Liver (tissue), 8 donors: ENCODE measurements at regions not wholly inside any gene's neighbourhood (a gene's known extent, or its start where the extent isn't known, plus 50 kb on each side); places are given as distances from the start of the nearest gene placed in this dataset.

Source experiments
- DNase-seq: peaks from one replicate; pipeline ENCODE4 v3.0.0-alpha.2; 2017; ENCODE audit warnings: low spot score
- H3K27ac ChIP-seq, 2 donors: one replicate each; pipeline ENCODE4 v1.7.0; 2013; ENCODE audit warnings: inconsistent platforms in 2 of 2, low read length in 2 of 2, control low read depth in 1 of 2, low read depth in 1 of 2, mild to moderate bottlenecking in 1 of 2
- H3K27me3 ChIP-seq, 4 donors: one replicate each; pipeline versions ENCODE4 v1.6.1 to v1.7.0; 2013; ENCODE audit warnings: low read length in 3 of 4, inconsistent platforms in 1 of 4, mild to moderate bottlenecking in 1 of 4, moderate library complexity in 1 of 4; ENCODE audit not compliant: control insufficient read depth in 4 of 4, insufficient read depth in 4 of 4
- H3K36me3 ChIP-seq, 4 donors: one replicate each; pipeline versions ENCODE4 v1.6.1 to v1.7.0; 2013; ENCODE audit warnings: low read length in 3 of 4, mild to moderate bottlenecking in 3 of 4, low read depth in 1 of 4, moderate library complexity in 1 of 4; ENCODE audit not compliant: control insufficient read depth in 4 of 4, insufficient read depth in 3 of 4
- H3K4me1 ChIP-seq, 4 donors: one replicate each; pipeline versions ENCODE4 v1.6.1 to v1.7.0; 2013; ENCODE audit warnings: low read length in 3 of 4, mild to moderate bottlenecking in 3 of 4, moderate library complexity in 1 of 4; ENCODE audit not compliant: control insufficient read depth in 4 of 4, insufficient read depth in 4 of 4
- H3K4me3 ChIP-seq, 3 donors: one replicate each; pipeline versions ENCODE4 v1.6.1 to v1.7.0; 2013; ENCODE audit warnings: low read length in 3 of 3, control low read depth in 1 of 3, low read depth in 1 of 3, mild to moderate bottlenecking in 1 of 3
- H3K9ac ChIP-seq, 2 donors: one replicate each; pipeline ENCODE4 v1.7.0; 2013; ENCODE audit warnings: low read length in 2 of 2, mild to moderate bottlenecking in 2 of 2, moderate library complexity in 2 of 2, control low read depth in 1 of 2, low read depth in 1 of 2
- H3K9me3 ChIP-seq, 4 donors: one replicate each; pipeline versions ENCODE4 v1.6.1 to v1.7.0; 2013; ENCODE audit warnings: low read length in 3 of 4; ENCODE audit not compliant: control insufficient read depth in 4 of 4
- EGR1 ChIP-seq, 2 donors: IDR thresholded peaks; 2 replicates each; pipeline ENCODE4 v1.6.1; 2016 to 2018; ENCODE audit warnings: antibody characterized with exemption in 2 of 2, low read depth in 2 of 2
- FOXA1 ChIP-seq: IDR thresholded peaks from 2 replicates; pipeline ENCODE4 v1.6.1; 2016; ENCODE audit warnings: antibody characterized with exemption
- FOXA2 ChIP-seq: IDR thresholded peaks from 2 replicates; pipeline ENCODE4 v1.6.1; 2016; ENCODE audit warnings: antibody characterized with exemption
- GABPA ChIP-seq, 2 donors: IDR thresholded peaks in 1 of 2; conservative IDR thresholded peaks in 1 of 2; 2 replicates each; pipeline ENCODE4 v1.6.1; 2016; ENCODE audit warnings: antibody characterized with exemption in 2 of 2, mild to moderate bottlenecking in 1 of 2, moderate library complexity in 1 of 2
- HNF4A ChIP-seq, 2 donors: conservative IDR thresholded peaks; 2 replicates each; pipeline ENCODE4 v1.6.1; 2016; ENCODE audit warnings: antibody characterized with exemption in 2 of 2, mild to moderate bottlenecking in 2 of 2
- HNF4G ChIP-seq: IDR thresholded peaks from 2 replicates; pipeline ENCODE4 v1.6.1; 2016; ENCODE audit warnings: antibody characterized with exemption
- JUND ChIP-seq, 2 donors: IDR thresholded peaks; 2 replicates each; pipeline ENCODE4 v1.6.1; 2016; ENCODE audit warnings: antibody characterized with exemption in 2 of 2
- NR2F2 ChIP-seq: IDR thresholded peaks from 2 replicates; pipeline ENCODE4 v1.6.1; 2016; ENCODE audit warnings: antibody characterized with exemption
- RXRA ChIP-seq, 2 donors: IDR thresholded peaks; 2 replicates each; pipeline ENCODE4 v1.6.1; 2017 to 2018; ENCODE audit warnings: antibody characterized with exemption in 2 of 2, mild to moderate bottlenecking in 1 of 2
- SP1 ChIP-seq: IDR thresholded peaks from 2 replicates; pipeline ENCODE4 v1.6.1; 2018; ENCODE audit warnings: antibody characterized with exemption, mild to moderate bottlenecking
- TAF1 ChIP-seq: conservative IDR thresholded peaks from 2 replicates; pipeline ENCODE4 v1.6.1; 2016; ENCODE audit warnings: antibody characterized with exemption, mild to moderate bottlenecking
- YY1 ChIP-seq: IDR thresholded peaks from 2 replicates; pipeline ENCODE4 v1.6.1; 2016; ENCODE audit warnings: antibody characterized with exemption, mild to moderate bottlenecking
- WGBS: extraction: QIAGEN DNeasy Blood & Tissue Kit; methylation state at CpG from one replicate; pipeline ENCODE4 v1.1.7; 2013; 5-methylcytosine and 5-hydroxymethylcytosine counted together
- TF ChIP-seq, protein P1 (sequence below): fragments of 150-350 bp; IDR thresholded peaks from 2 replicates; pipeline ENCODE4 v1.5.1; 2017; ENCODE audit warnings: improper control_type of control experiment, low read depth, low read length; ENCODE audit not compliant: missing input control
- TF ChIP-seq, protein P2 (sequence below): IDR thresholded peaks from 2 replicates; pipeline ENCODE4 v1.6.1; 2016; ENCODE audit warnings: antibody characterized with exemption
- TF ChIP-seq, protein P3 (sequence below): IDR thresholded peaks from 2 replicates; pipeline ENCODE4 v1.6.1; 2016; ENCODE audit warnings: antibody characterized with exemption, mild to moderate bottlenecking
- TF ChIP-seq, protein P4 (sequence below): IDR thresholded peaks from 2 replicates; pipeline ENCODE4 v1.6.1; 2016; ENCODE audit warnings: antibody characterized with exemption
- TF ChIP-seq, protein P5 (sequence below): IDR thresholded peaks from 2 replicates; pipeline ENCODE4 v1.6.1; 2016; ENCODE audit warnings: antibody characterized with exemption
- donor health status: healthy.
- donor health status: healthy.
- donor health status: healthy.
- donor health status: healthy.
- donor health status: healthy.

DNA sequence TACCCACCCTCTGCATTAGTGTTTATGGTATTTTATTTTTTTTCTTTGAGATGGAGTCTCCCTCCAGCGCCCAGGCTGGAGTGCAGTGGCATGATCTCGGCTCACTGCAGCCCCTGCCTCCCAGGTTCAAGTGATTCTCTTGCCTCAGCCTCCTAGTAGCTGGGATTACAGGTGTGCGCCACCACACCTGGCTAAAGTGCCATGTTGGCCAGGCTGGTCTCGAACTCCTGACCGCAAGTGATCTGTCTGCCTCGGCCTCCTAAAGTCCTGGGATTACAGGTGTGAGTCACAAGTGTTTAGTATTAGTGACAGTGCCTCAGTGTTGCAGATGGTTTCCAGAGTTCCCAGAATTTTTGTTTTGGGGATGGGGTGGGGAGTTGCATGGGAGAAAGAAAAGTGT lies 120.3 kb downstream of the NPY start:
- Histone ChIP-seq H3K9ac (no peak overlapping the region), H3K36me3 (no peaks in the 10 kb centered on the region), H3K4me1 (peaks cover 0 to 9% (median 2%) of the 10 kb centered on the region in 4 donors), H3K9me3 (no peaks in the 10 kb centered on the region), H3K27me3 (no peaks in the 10 kb centered on the region), H3K27ac (no peak overlapping the region), H3K4me3 (no peak overlapping the region)
- no peak for DNase-seq
- WGBS = 96% methylated on average over 6 of the region's 6 CpGs
- TF ChIP-seq RXRA (IDR thresholded peaks at IDR 0.05) (no peak), TAF1 (no peak), NR2F2 (no peak), FOXA2 (no peak), HNF4A (conservative IDR thresholded peaks at IDR 0.05) (no peak), HNF4G (no peak), GABPA (IDR thresholded peaks at IDR 0.05 in 1 of 2, conservative IDR thresholded peaks at IDR 0.05 in 1 of 2) (no peak), EGR1 (IDR thresholded peaks at IDR 0.05; ENCODE audit: low read depth in 2 of 2) (no peak)
- TF ChIP-seq, protein P1, sequence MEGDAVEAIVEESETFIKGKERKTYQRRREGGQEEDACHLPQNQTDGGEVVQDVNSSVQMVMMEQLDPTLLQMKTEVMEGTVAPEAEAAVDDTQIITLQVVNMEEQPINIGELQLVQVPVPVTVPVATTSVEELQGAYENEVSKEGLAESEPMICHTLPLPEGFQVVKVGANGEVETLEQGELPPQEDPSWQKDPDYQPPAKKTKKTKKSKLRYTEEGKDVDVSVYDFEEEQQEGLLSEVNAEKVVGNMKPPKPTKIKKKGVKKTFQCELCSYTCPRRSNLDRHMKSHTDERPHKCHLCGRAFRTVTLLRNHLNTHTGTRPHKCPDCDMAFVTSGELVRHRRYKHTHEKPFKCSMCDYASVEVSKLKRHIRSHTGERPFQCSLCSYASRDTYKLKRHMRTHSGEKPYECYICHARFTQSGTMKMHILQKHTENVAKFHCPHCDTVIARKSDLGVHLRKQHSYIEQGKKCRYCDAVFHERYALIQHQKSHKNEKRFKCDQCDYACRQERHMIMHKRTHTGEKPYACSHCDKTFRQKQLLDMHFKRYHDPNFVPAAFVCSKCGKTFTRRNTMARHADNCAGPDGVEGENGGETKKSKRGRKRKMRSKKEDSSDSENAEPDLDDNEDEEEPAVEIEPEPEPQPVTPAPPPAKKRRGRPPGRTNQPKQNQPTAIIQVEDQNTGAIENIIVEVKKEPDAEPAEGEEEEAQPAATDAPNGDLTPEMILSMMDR = no peak
- TF ChIP-seq, protein P2, sequence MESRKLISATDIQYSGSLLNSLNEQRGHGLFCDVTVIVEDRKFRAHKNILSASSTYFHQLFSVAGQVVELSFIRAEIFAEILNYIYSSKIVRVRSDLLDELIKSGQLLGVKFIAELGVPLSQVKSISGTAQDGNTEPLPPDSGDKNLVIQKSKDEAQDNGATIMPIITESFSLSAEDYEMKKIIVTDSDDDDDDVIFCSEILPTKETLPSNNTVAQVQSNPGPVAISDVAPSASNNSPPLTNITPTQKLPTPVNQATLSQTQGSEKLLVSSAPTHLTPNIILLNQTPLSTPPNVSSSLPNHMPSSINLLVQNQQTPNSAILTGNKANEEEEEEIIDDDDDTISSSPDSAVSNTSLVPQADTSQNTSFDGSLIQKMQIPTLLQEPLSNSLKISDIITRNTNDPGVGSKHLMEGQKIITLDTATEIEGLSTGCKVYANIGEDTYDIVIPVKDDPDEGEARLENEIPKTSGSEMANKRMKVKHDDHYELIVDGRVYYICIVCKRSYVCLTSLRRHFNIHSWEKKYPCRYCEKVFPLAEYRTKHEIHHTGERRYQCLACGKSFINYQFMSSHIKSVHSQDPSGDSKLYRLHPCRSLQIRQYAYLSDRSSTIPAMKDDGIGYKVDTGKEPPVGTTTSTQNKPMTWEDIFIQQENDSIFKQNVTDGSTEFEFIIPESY = no peak
- TF ChIP-seq, protein P3, sequence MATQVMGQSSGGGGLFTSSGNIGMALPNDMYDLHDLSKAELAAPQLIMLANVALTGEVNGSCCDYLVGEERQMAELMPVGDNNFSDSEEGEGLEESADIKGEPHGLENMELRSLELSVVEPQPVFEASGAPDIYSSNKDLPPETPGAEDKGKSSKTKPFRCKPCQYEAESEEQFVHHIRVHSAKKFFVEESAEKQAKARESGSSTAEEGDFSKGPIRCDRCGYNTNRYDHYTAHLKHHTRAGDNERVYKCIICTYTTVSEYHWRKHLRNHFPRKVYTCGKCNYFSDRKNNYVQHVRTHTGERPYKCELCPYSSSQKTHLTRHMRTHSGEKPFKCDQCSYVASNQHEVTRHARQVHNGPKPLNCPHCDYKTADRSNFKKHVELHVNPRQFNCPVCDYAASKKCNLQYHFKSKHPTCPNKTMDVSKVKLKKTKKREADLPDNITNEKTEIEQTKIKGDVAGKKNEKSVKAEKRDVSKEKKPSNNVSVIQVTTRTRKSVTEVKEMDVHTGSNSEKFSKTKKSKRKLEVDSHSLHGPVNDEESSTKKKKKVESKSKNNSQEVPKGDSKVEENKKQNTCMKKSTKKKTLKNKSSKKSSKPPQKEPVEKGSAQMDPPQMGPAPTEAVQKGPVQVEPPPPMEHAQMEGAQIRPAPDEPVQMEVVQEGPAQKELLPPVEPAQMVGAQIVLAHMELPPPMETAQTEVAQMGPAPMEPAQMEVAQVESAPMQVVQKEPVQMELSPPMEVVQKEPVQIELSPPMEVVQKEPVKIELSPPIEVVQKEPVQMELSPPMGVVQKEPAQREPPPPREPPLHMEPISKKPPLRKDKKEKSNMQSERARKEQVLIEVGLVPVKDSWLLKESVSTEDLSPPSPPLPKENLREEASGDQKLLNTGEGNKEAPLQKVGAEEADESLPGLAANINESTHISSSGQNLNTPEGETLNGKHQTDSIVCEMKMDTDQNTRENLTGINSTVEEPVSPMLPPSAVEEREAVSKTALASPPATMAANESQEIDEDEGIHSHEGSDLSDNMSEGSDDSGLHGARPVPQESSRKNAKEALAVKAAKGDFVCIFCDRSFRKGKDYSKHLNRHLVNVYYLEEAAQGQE = no peak

DNA sequence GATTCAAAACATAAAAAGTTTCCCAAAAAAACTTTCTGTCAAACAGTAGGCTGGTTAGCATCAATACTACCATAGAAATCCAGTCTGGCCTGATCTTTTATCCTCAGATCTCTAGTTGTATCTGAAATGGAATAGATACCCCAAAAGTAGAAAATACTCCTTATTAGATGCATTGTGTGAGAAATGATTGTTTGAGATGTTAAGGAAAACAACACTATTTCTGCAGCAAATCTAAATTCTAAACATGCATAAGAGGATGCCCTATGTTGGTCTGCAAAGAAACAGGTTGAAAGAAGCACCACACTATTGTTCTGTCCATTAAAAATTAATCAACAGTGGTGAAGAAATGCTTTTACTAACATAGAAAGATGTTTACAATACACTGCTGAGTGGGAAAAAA lies 121.0 kb downstream of the NPY start:
- no peaks in the 10 kb centered on the region for H3K27me3 ChIP-seq
- H3K9ac ChIP-seq = no peak overlapping the region
- peaks cover 0 to 9% (median 2%) of the 10 kb centered on the region in 4 donors for H3K4me1 ChIP-seq
- no peaks in the 10 kb centered on the region for H3K9me3 ChIP-seq
- H3K27ac ChIP-seq = no peak overlapping the region
- H3K36me3 ChIP-seq = no peaks in the 10 kb centered on the region
- H3K4me3 ChIP-seq = no peak overlapping the region
- DNase-seq = no peak
- TF ChIP-seq GABPA (IDR thresholded peaks at IDR 0.05 in 1 of 2, conservative IDR thresholded peaks at IDR 0.05 in 1 of 2) (no peak), HNF4G (no peak), JUND (IDR thresholded peaks at IDR 0.05) (no peak), NR2F2 (no peak), FOXA2 (no peak), FOXA1 (no peak), HNF4A (conservative IDR thresholded peaks at IDR 0.05) (no peak), YY1 (no peak), SP1 (no peak), EGR1 (IDR thresholded peaks at IDR 0.05; ENCODE audit: low read depth in 2 of 2) (no peak)
- TF ChIP-seq, protein P3 = no peak
- TF ChIP-seq, protein P4, sequence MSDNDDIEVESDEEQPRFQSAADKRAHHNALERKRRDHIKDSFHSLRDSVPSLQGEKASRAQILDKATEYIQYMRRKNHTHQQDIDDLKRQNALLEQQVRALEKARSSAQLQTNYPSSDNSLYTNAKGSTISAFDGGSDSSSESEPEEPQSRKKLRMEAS = no peak
- TF ChIP-seq, protein P5, sequence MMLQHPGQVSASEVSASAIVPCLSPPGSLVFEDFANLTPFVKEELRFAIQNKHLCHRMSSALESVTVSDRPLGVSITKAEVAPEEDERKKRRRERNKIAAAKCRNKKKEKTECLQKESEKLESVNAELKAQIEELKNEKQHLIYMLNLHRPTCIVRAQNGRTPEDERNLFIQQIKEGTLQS = no peak
- TF ChIP-seq, protein P1 = no peak
